WTC11 (cell line): ENCODE measurements at regions not wholly inside any gene's neighbourhood (a gene's known extent, or its start where the extent isn't known, plus 50 kb on each side); places are given as distances from the start of the nearest gene placed in this dataset.

ENCODE experiments used
- ATF3 ChIP-seq: sonication (generic); formaldehyde crosslinking; conservative IDR thresholded peaks from 2 replicates; pipeline ENCODE4 v1.8.1; 2022; ENCODE audit warnings: mild to moderate bottlenecking, missing genetic modification reagents
- E2F4 ChIP-seq: sonication (generic); formaldehyde crosslinking; IDR thresholded peaks from 2 replicates; pipeline ENCODE4 v1.8.1; 2022; ENCODE audit warnings: low read depth, mild to moderate bottlenecking, moderate library complexity, missing genetic modification reagents, borderline replicate concordance
- E2F5 ChIP-seq: sonication (generic); formaldehyde crosslinking; IDR thresholded peaks from 2 replicates; pipeline ENCODE4 v1.8.1; 2022; ENCODE audit warnings: mild to moderate bottlenecking, moderate library complexity, missing genetic modification reagents
- FOXJ3 ChIP-seq: sonication (generic); formaldehyde crosslinking; IDR thresholded peaks from 2 replicates; pipeline ENCODE4 v1.9.0; 2021; ENCODE audit warnings: missing genetic modification reagents, mild to moderate bottlenecking, borderline replicate concordance
- FOXK1 ChIP-seq: sonication (generic); formaldehyde crosslinking; IDR thresholded peaks from 2 replicates; pipeline ENCODE4 v1.8.0; 2022; ENCODE audit warnings: mild to moderate bottlenecking, moderate library complexity, missing genetic modification reagents
- FOXP1 ChIP-seq: sonication (generic); formaldehyde crosslinking; IDR thresholded peaks from 2 replicates; pipeline ENCODE4 v1.8.0; 2022; ENCODE audit warnings: missing genetic modification reagents, mild to moderate bottlenecking, moderate library complexity, borderline replicate concordance
- GTF2I ChIP-seq: fragments of 250-450 bp; sonication (Bioruptor Pico); conservative IDR thresholded peaks from 2 replicates; pipeline ENCODE4 v1.4.0; 2021; ENCODE audit warnings: mild to moderate bottlenecking
- HMGXB4 ChIP-seq: sonication (generic); formaldehyde crosslinking; IDR thresholded peaks from 2 replicates; pipeline ENCODE4 v1.8.1; 2023; ENCODE audit warnings: mild to moderate bottlenecking, moderate library complexity, missing genetic modification reagents
- MLX ChIP-seq: sonication (generic); formaldehyde crosslinking; IDR thresholded peaks from 2 replicates; pipeline ENCODE4 v1.8.1; 2023; ENCODE audit warnings: mild to moderate bottlenecking, missing genetic modification reagents, moderate library complexity
- NR1H2 ChIP-seq: sonication (generic); formaldehyde crosslinking; IDR thresholded peaks from 2 replicates; pipeline ENCODE4 v1.9.0; 2021; ENCODE audit warnings: mild to moderate bottlenecking, moderate library complexity, missing genetic modification reagents
- OVOL2 ChIP-seq: fragments of 250-450 bp; sonication (Bioruptor Pico); IDR thresholded peaks from 2 replicates; pipeline ENCODE4 v1.9.0; 2021; ENCODE audit warnings: mild to moderate bottlenecking, borderline replicate concordance
- SP1 ChIP-seq: sonication (generic); formaldehyde crosslinking; conservative IDR thresholded peaks from 2 replicates; pipeline ENCODE4 v1.8.1; 2022; ENCODE audit warnings: missing genetic modification reagents
- STAT6 ChIP-seq: sonication (generic); formaldehyde crosslinking; conservative IDR thresholded peaks from 2 replicates; pipeline ENCODE4 v1.8.1; 2023; ENCODE audit warnings: mild to moderate bottlenecking, low read depth, missing genetic modification reagents, moderate library complexity
- USF1 ChIP-seq: sonication (generic); formaldehyde crosslinking; IDR thresholded peaks from 2 replicates; pipeline ENCODE4 v1.8.0; 2022; ENCODE audit warnings: mild to moderate bottlenecking, missing genetic modification reagents
- ZBTB43 ChIP-seq: sonication (generic); formaldehyde crosslinking; IDR thresholded peaks from 2 replicates; pipeline ENCODE4 v1.8.1; 2023; ENCODE audit warnings: mild to moderate bottlenecking, missing genetic modification reagents
- ZNF219 ChIP-seq: sonication (generic); formaldehyde crosslinking; IDR thresholded peaks from 2 replicates; pipeline ENCODE4 v1.8.0; 2023; ENCODE audit warnings: missing genetic modification reagents, mild to moderate bottlenecking, borderline replicate concordance
- ZNF425 ChIP-seq: fragments of 250-450 bp; sonication (Bioruptor Pico); conservative IDR thresholded peaks from 2 replicates; pipeline ENCODE4 v1.9.0; 2021; ENCODE audit warnings: mild to moderate bottlenecking
- ZNF532 ChIP-seq: fragments of 250-450 bp; sonication (Bioruptor Pico); IDR thresholded peaks from 2 replicates; pipeline ENCODE4 v1.9.0; 2021; ENCODE audit warnings: mild to moderate bottlenecking, borderline replicate concordance
- ZSCAN18 ChIP-seq: fragments of 250-450 bp; sonication (Bioruptor Pico); IDR thresholded peaks from 2 replicates; pipeline ENCODE4 v2.1.2; 2022; ENCODE audit warnings: mild to moderate bottlenecking, moderate library complexity

- TF ChIP-seq E2F5 (CRISPR knock-in tag) (no peak), ZSCAN18 (CRISPR knock-in tag) (no peak), STAT6 (CRISPR knock-in tag) (no peak), ZNF532 (no peak), MLX (no peak), FOXJ3 (CRISPR knock-in tag) (no peak), FOXK1 (CRISPR knock-in tag) (0 out of 2 replicates have a peak, but pooled peaks have one; percentile 27), USF1 (no peak), ZBTB43 (CRISPR knock-in tag) (no peak), ZNF219 (no peak), HMGXB4 (peak; percentile 59; the same call in 1 of the 2 replicates), ATF3 (no peak), FOXP1 (CRISPR knock-in tag) (peak; percentile 84), ZNF425 (CRISPR knock-in tag) (no peak), GTF2I (no peak), SP1 (CRISPR knock-in tag) (peak; percentile 42), OVOL2 (CRISPR knock-in tag) (no peak), E2F4 (CRISPR knock-in tag) (no peak), NR1H2 (CRISPR knock-in tag) (no peak)
Measured at GRCh38 chr1:59146651-59147358, 150.1 kb upstream of the FGGY start (continued).
